Gastroesophageal sphincter (tissue), 4 donors: ENCODE measurements at regions not wholly inside any gene's neighbourhood (a gene's known extent, or its start where the extent isn't known, plus 50 kb on each side); places are given as distances from the start of the nearest gene placed in this dataset.
A peak's percentile ranks its signal among the peaks of the same experiment; 100 is the strongest.
"Not testable (repeated sequence)": the region's sequence is repeated elsewhere in the genome, so short reads cannot be mapped to it uniquely, and the experiment has no call there.

Experiments
- ATAC-seq: fragments of 150-250 bp; one replicate; pipeline ENCODE4 v1.9.1; 2016; ENCODE audit warnings: mild to moderate bottlenecking, moderate library complexity
- H3K27ac ChIP-seq, 4 donors: fragments of 200-600 bp; sonication (generic) in 3 of 4; 1 replicate in 3 of 4; 2 replicates in 1 of 4; pipeline ENCODE4 v1.5.1; 2016 to 2019
- H3K27me3 ChIP-seq: fragments of 200-600 bp; sonication (generic); one replicate; pipeline ENCODE4 v1.5.1; 2019
- H3K36me3 ChIP-seq, 2 donors: fragments of 200-600 bp; sonication (generic); one replicate each; pipeline ENCODE4 v1.5.1; 2019; ENCODE audit warnings: control low read depth in 1 of 2
- H3K4me1 ChIP-seq, 3 donors: fragments of 200-600 bp; sonication (generic); 1 replicate in 2 of 3; 2 replicates in 1 of 3; pipeline ENCODE4 v1.5.1; 2016 to 2019; ENCODE audit warnings: control low read depth in 2 of 3
- H3K4me3 ChIP-seq, 2 donors: fragments of 200-600 bp; sonication (generic); one replicate each; pipeline ENCODE4 v1.5.1; 2019; ENCODE audit warnings: mild to moderate bottlenecking in 1 of 2, moderate library complexity in 1 of 2
- H3K9me3 ChIP-seq, 3 donors: fragments of 200-600 bp; sonication (generic); one replicate each; pipeline ENCODE4 v1.5.1; 2017 to 2019; ENCODE audit warnings: control low read depth in 2 of 3
- EP300 ChIP-seq: sonication (generic); formaldehyde crosslinking; IDR thresholded peaks from one replicate; pipeline ENCODE4 v1.6.1; 2017; ENCODE audit warnings: antibody characterized with exemption, mild to moderate bottlenecking
- POLR2A ChIP-seq, 2 donors: fragments of 450-650 bp; IDR thresholded peaks; one replicate each; pipeline ENCODE4 v1.6.1; 2017; ENCODE audit warnings: antibody characterized with exemption in 2 of 2, mild to moderate bottlenecking in 2 of 2, moderate library complexity in 1 of 2
- POLR2AphosphoS5 ChIP-seq: sonication (generic); formaldehyde crosslinking; IDR thresholded peaks from one replicate; pipeline ENCODE4 v1.6.1; 2017; ENCODE audit warnings: antibody characterized with exemption
- WGBS, 2 donors: methylation state at CpG; one replicate each; pipeline ENCODE4 v1.1.5; 2018; ENCODE audit warnings: low coverage in 1 of 2; 5-methylcytosine and 5-hydroxymethylcytosine counted together
- TF ChIP-seq, protein P1 (sequence below), 4 experiments: fragments of 200-600 bp in 2 of 4; fragments of 450-650 bp in 2 of 4; sonication (generic) in 1 of 4; IDR thresholded peaks; one replicate each; pipeline ENCODE4 v1.5.1; 2017 to 2019; ENCODE audit warnings: antibody characterized with exemption in 4 of 4, mild to moderate bottlenecking in 2 of 4, moderate library complexity in 2 of 4

GRCh38 chr2:739864-740321, 62.7 kb upstream of the TMEM18 start:
- not testable (repeated sequence) for H3K9me3 ChIP-seq
- ATAC-seq, result peak; percentile 45

GRCh38 chr2:736939-737338, 59.7 kb upstream of the TMEM18 start:
- H3K27ac ChIP-seq, result no peak overlapping the region
- no peaks in the 10 kb centered on the region for H3K36me3 ChIP-seq
- no peaks in the 10 kb centered on the region for H3K9me3 ChIP-seq
- no peak overlapping the region for H3K4me3 ChIP-seq
- peaks cover 21% of the 10 kb centered on the region for H3K27me3 ChIP-seq
- peaks cover 0 to 20% (median 5%) of the 10 kb centered on the region in 3 donors for H3K4me1 ChIP-seq
- no peak for TF ChIP-seq EP300
- TF ChIP-seq, protein P1, sequence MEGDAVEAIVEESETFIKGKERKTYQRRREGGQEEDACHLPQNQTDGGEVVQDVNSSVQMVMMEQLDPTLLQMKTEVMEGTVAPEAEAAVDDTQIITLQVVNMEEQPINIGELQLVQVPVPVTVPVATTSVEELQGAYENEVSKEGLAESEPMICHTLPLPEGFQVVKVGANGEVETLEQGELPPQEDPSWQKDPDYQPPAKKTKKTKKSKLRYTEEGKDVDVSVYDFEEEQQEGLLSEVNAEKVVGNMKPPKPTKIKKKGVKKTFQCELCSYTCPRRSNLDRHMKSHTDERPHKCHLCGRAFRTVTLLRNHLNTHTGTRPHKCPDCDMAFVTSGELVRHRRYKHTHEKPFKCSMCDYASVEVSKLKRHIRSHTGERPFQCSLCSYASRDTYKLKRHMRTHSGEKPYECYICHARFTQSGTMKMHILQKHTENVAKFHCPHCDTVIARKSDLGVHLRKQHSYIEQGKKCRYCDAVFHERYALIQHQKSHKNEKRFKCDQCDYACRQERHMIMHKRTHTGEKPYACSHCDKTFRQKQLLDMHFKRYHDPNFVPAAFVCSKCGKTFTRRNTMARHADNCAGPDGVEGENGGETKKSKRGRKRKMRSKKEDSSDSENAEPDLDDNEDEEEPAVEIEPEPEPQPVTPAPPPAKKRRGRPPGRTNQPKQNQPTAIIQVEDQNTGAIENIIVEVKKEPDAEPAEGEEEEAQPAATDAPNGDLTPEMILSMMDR (IDR thresholded peaks at IDR 0.05), result no peak
- no peak for TF ChIP-seq POLR2A (IDR thresholded peaks at IDR 0.05)
- TF ChIP-seq POLR2AphosphoS5, result no peak
- ATAC-seq, result no peak

More at GRCh38 chr2:739864-740321, 62.7 kb upstream of the TMEM18 start:
- 0 to 5% methylated on average over 1 to 4 of the region's 23 CpGs for WGBS, 2 donors
- H3K4me3 ChIP-seq, result peak overlapping the region; percentile 43 to 60
- H3K4me1 ChIP-seq, result peaks cover 0 to 20% (median 5%) of the 10 kb centered on the region in 3 donors
- TF ChIP-seq, protein P1 (IDR thresholded peaks at IDR 0.05), result peak in 1 of 4 experiments; percentile 23
- H3K36me3 ChIP-seq, result not testable (repeated sequence)
- H3K27me3 ChIP-seq, result peaks cover 16% of the 10 kb centered on the region
- H3K27ac ChIP-seq, result peak overlapping the region in 3 of 4 donors; percentile 68 to 82 (median 77)

DNA sequence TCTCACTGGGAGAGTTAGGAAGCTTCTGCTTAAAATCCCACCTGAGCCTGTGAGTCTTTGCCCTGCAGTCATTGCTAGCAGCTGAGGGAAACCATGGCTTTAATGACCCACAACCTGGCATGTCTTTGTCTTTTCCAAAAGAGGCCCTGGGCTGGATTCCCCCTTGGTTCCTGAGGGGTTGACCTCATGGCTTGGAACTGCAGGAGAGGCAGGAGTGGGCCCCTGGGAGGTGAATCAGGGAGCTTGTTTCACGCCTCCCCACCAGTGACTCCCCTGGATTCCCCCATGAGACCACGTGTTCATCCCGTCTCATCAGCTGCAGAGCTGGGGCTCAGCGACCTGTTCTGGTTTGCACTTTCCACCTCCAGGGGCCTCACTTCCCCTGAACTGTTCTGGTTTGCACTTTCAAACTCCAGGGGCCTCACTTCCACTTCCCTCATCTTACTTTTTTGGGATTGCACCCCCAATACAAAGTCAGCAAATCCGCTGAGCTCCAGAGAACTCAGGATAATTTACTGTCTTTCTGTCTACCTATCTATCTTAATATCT, 58.5 kb upstream of the TMEM18 start:
- H3K36me3 ChIP-seq, result no peaks in the 10 kb centered on the region
- no peak for ATAC-seq
- H3K9me3 ChIP-seq, result no peaks in the 10 kb centered on the region
- WGBS, 2 donors, result 45 to 52% methylated on average over 5 of the region's 5 CpGs
- no peak overlapping the region for H3K4me3 ChIP-seq
- H3K4me1 ChIP-seq, result peaks cover 0 to 15% (median 5%) of the 10 kb centered on the region in 3 donors
- no peak overlapping the region for H3K27ac ChIP-seq
- peaks cover 31% of the 10 kb centered on the region for H3K27me3 ChIP-seq
- TF ChIP-seq POLR2A (IDR thresholded peaks at IDR 0.05), result no peak
- no peak for TF ChIP-seq EP300
- no peak for TF ChIP-seq POLR2AphosphoS5
- TF ChIP-seq, protein P1 (IDR thresholded peaks at IDR 0.05), result no peak

DNA sequence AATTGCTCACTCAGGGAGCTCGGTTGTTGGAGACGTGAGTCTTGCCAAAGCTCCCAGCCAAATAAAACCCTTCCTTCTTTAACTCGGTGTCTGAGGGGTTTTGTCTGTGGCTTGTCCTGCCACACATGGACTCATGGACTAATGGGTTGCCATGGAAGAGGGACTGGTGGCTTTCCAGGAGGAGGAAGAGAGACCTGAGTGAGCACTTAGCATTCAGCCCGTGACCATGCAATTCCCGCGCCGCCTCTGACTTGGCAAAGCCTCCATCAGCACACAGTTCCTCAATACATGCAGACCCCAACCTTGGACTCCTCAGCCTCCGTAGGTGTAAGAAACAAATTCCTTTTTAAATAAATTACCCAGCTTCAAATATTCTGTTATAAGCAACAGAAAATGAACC, 57.3 kb upstream of the TMEM18 start:
- Histone ChIP-seq H3K9me3 (no peaks in the 10 kb centered on the region), H3K27ac (no peak overlapping the region), H3K36me3 (no peaks in the 10 kb centered on the region), H3K27me3 (peaks cover 32% of the 10 kb centered on the region), H3K4me1 (peaks cover 0 to 3% (median 0%) of the 10 kb centered on the region in 3 donors), H3K4me3 (no peak overlapping the region)
- TF ChIP-seq, protein P1 (IDR thresholded peaks at IDR 0.05), result no peak
- TF ChIP-seq POLR2AphosphoS5 (no peak), EP300 (no peak), POLR2A (IDR thresholded peaks at IDR 0.05) (no peak)
- no peak for ATAC-seq
- WGBS, 2 donors, result 74 to 85% methylated on average over 4 to 8 of the region's 8 CpGs

DNA sequence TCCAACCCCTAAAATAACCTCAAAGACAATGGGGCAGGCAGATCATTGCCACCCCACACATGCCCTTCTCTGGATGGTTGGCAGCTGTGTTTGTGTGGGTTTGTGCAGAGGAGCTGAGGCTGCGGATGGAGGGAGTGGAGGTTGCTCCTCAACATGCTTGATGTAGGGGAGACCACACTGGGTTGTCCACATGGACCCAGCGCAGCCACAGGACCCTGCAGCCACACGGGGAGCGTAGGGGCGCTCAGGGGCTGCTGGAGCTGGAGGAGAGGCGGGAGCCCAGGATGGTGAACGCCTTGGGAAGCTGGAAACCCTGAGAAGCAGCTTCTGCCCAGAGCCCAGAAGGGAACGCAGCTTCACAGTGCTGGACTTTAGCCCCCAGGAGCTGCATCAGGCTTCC, 56.3 kb upstream of the TMEM18 start:
- Histone ChIP-seq H3K27ac (no peak overlapping the region), H3K36me3 (no peaks in the 10 kb centered on the region), H3K27me3 (peaks cover 32% of the 10 kb centered on the region), H3K9me3 (no peaks in the 10 kb centered on the region), H3K4me1 (no peaks in the 10 kb centered on the region), H3K4me3 (no peak overlapping the region)
- ATAC-seq, result no peak
- WGBS, 2 donors, result 69% methylated on average over 6 of the region's 8 CpGs; no CpG with 5 or more reads in 1 of the 2 donors
- TF ChIP-seq POLR2AphosphoS5 (no peak), POLR2A (IDR thresholded peaks at IDR 0.05) (no peak), EP300 (no peak)
- TF ChIP-seq, protein P1 (IDR thresholded peaks at IDR 0.05), result no peak
